GM20000 (cell line): ENCODE measurements at regions not wholly inside any gene's neighbourhood (a gene's known extent, or its start where the extent isn't known, plus 50 kb on each side); places are given as distances from the start of the nearest gene placed in this dataset.
"Not testable (repeated sequence)": the region's sequence is repeated elsewhere in the genome, so short reads cannot be mapped to it uniquely, and the experiment has no call there.

ENCODE experiments used
- DNase-seq: peaks from one replicate; pipeline ENCODE4 v3.0.0; 2012; ENCODE audit warnings: low spot score
- TF ChIP-seq, protein P1 (sequence below): IDR thresholded peaks from 2 replicates; pipeline ENCODE4 v1.5.1; 2012; ENCODE audit warnings: mild to moderate bottlenecking, control low read depth; ENCODE audit errors: extremely low read depth, missing control alignments

DNA sequence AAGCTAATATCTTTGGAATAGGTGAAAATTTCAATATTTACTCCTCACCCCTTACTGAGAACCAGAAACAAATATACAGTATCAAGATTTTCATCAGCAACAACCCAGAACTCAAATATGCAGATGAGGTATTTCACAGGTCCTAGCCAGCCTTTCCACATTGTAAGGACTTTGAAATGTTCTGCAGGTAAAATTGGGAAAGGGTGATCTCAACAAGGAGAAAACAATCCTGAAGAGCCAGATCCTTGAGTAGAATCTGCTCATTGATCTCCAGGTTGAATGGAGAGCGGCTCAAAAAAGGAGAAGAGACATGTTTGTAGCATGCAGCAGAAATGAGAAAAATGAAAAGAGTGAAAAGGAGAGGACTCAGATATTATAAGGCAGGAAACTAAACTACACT lies 493.3 kb upstream of the NAALADL2 start:
- TF ChIP-seq, protein P1, sequence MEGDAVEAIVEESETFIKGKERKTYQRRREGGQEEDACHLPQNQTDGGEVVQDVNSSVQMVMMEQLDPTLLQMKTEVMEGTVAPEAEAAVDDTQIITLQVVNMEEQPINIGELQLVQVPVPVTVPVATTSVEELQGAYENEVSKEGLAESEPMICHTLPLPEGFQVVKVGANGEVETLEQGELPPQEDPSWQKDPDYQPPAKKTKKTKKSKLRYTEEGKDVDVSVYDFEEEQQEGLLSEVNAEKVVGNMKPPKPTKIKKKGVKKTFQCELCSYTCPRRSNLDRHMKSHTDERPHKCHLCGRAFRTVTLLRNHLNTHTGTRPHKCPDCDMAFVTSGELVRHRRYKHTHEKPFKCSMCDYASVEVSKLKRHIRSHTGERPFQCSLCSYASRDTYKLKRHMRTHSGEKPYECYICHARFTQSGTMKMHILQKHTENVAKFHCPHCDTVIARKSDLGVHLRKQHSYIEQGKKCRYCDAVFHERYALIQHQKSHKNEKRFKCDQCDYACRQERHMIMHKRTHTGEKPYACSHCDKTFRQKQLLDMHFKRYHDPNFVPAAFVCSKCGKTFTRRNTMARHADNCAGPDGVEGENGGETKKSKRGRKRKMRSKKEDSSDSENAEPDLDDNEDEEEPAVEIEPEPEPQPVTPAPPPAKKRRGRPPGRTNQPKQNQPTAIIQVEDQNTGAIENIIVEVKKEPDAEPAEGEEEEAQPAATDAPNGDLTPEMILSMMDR, result no peak
- DNase-seq, result no peak

GRCh38 chr3:174366904-174367303 lies 492.2 kb upstream of the NAALADL2 start:
- DNase-seq, result not testable (repeated sequence)

DNA sequence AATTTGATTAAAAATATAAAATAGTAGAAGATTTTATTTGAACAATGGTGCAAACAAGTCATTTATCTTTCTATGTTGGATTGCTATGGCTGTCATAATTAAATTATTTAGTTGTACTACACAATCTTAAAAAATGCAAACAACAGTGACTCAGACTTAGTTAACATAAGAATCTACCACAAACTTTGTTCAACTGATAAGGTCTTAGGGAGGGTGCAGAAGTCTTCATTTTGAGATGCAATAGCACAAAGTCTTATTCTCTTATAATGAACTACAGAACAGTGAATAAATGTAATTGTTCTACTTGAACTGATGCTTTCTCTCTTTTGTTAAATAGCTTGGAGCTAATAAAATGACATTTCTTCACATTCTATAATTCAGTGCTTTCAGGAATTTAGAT lies 482.8 kb upstream of the NAALADL2 start:
- no peak for DNase-seq

GRCh38 chr3:174377096-174377495 lies 482.0 kb upstream of the NAALADL2 start:
- no peak for DNase-seq
- TF ChIP-seq, protein P1, result no peak

More for the DNA sequence above, 482.8 kb upstream of the NAALADL2 start:
- TF ChIP-seq, protein P1, result no peak

DNA sequence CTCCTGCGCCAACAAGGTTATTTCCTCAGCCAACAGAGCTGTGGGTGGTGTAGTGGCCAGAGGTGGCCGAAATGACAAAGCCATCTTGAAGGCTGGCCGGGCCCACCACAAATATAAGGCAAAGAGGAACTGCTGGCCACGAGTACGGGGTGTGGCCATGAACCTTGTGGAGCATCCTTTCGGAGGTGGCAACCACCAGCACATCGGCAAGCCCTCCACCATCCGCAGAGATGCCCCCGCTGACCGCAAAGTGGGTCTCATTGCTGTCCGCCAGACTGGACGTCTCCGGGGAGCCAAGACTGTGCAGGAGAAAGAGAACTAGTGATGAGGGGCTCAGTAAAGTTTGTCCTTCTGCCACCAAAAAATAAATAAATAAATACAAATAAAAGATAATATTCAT lies 481.4 kb upstream of the NAALADL2 start:
- no peak for DNase-seq
- TF ChIP-seq, protein P1, result no peak

DNA sequence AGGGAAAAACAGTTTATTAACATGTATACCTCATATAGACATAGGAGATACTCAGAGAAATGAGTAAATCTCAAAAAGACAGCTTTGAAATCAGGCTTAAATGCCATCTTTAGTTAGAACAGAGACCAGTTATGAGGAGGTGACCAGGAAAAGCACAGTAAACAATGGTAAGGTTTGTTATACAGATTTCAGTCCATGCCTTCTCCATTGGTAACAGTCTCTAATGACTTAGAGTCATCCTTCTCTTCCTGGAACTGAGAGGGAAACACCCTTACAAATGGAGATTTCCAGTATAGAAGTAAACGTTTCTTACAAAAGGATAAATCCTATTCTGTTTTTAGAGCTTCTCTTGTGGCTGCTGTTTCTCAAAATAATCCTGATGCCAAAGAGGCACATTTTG lies 476.3 kb upstream of the NAALADL2 start:
- TF ChIP-seq, protein P1, result no peak
- DNase-seq, result no peak

GRCh38 chr3:174387736-174388135 lies 471.4 kb upstream of the NAALADL2 start:
- DNase-seq, result no peak

GRCh38 chr3:174397848-174398247 lies 461.3 kb upstream of the NAALADL2 start:
- TF ChIP-seq, protein P1, result no peak
- DNase-seq, result no peak

More at GRCh38 chr3:174387736-174388135, 471.4 kb upstream of the NAALADL2 start:
- TF ChIP-seq, protein P1, result no peak
